VCaP (cell line): ENCODE measurements at regions not wholly inside any gene's neighbourhood (a gene's known extent, or its start where the extent isn't known, plus 50 kb on each side); places are given as distances from the start of the nearest gene placed in this dataset.

ENCODE experiments used
- H3K27ac ChIP-seq: fragments of 450-650 bp; 2 replicates; pipeline ENCODE4 v1.5.1; 2017
- CTCF ChIP-seq: fragments of 450-650 bp; conservative IDR thresholded peaks from 2 replicates; pipeline ENCODE4 v1.5.1; 2017; ENCODE audit warnings: mild to moderate bottlenecking, moderate library complexity

GRCh38 chr4:33722800-33723516 lies 2521.4 kb downstream of the ARAP2 start:
- no peak overlapping the region for H3K27ac ChIP-seq
- TF ChIP-seq CTCF, result peak; percentile 41

- no peak for TF ChIP-seq CTCF
- H3K27ac ChIP-seq, result no peak overlapping the region
Observed at GRCh38 chr4:33724685-33725084, 2519.6 kb downstream of the ARAP2 start.

GRCh38 chr4:33725861-33726260 lies 2518.5 kb downstream of the ARAP2 start:
- no peak overlapping the region for H3K27ac ChIP-seq
- no peak for TF ChIP-seq CTCF

- no peak for TF ChIP-seq CTCF
- H3K27ac ChIP-seq, result peak overlapping the region; percentile 9; the same call in 1 of the 2 replicates
Observed at GRCh38 chr4:33737726-33738125, 2506.6 kb downstream of the ARAP2 start.

GRCh38 chr4:33739884-33740632 lies 2504.3 kb downstream of the ARAP2 start:
- H3K27ac ChIP-seq, result peak overlapping the region; percentile 59
- TF ChIP-seq CTCF, result no peak

- peak overlapping the region; percentile 59 for H3K27ac ChIP-seq
Observed at GRCh38 chr4:33740871-33741270, 2503.4 kb downstream of the ARAP2 start.

- no peak overlapping the region for H3K27ac ChIP-seq
- TF ChIP-seq CTCF, result no peak
Observed at GRCh38 chr4:33746979-33747378, 2497.3 kb downstream of the ARAP2 start.

- no peak overlapping the region for H3K27ac ChIP-seq
- TF ChIP-seq CTCF, result no peak
Observed at GRCh38 chr4:33751050-33751449, 2493.3 kb downstream of the ARAP2 start.
